Mononuclear cell (primary cell): ENCODE measurements at regions not wholly inside any gene's neighbourhood (a gene's known extent, or its start where the extent isn't known, plus 50 kb on each side); places are given as distances from the start of the nearest gene placed in this dataset.

Experiments
- H3K27me3 ChIP-seq: 2 replicates; pipeline ENCODE4 v1.6.0; 2011; ENCODE audit warnings: low read length, control low read depth; ENCODE audit not compliant: insufficient read depth
- H3K4me1 ChIP-seq: 2 replicates; pipeline ENCODE4 v1.5.1; 2011; ENCODE audit warnings: mild to moderate bottlenecking, low read length, control low read depth; ENCODE audit not compliant: insufficient read depth
- H3K4me3 ChIP-seq: 2 replicates; pipeline ENCODE4 v1.5.1; 2011; ENCODE audit warnings: mild to moderate bottlenecking, low read length, moderate library complexity
- H3K9me3 ChIP-seq: 2 replicates; pipeline ENCODE4 v1.5.1; 2011; ENCODE audit warnings: low read depth, mild to moderate bottlenecking, control low read depth, low read length

GRCh38 chr5:17426104-17426749, 71.8 kb upstream of the TAF11L2 start:
- no peak overlapping the region for H3K4me3 ChIP-seq
- no peaks in the 10 kb centered on the region for H3K9me3 ChIP-seq
- peaks cover 3% of the 10 kb centered on the region for H3K4me1 ChIP-seq
- no peaks in the 10 kb centered on the region for H3K27me3 ChIP-seq

- Histone ChIP-seq H3K27me3 (no peaks in the 10 kb centered on the region), H3K4me1 (peaks cover 3% of the 10 kb centered on the region), H3K9me3 (no peaks in the 10 kb centered on the region), H3K4me3 (no peak overlapping the region)
Observed at GRCh38 chr5:17428176-17428800, 69.7 kb upstream of the TAF11L2 start.

- no peaks in the 10 kb centered on the region for H3K9me3 ChIP-seq
- H3K4me1 ChIP-seq = peaks cover 3% of the 10 kb centered on the region
- no peaks in the 10 kb centered on the region for H3K27me3 ChIP-seq
- H3K4me3 ChIP-seq = no peak overlapping the region
Observed at GRCh38 chr5:17429353-17429752, 68.7 kb upstream of the TAF11L2 start.

- Histone ChIP-seq H3K9me3 (no peaks in the 10 kb centered on the region), H3K27me3 (no peaks in the 10 kb centered on the region), H3K4me1 (peaks cover 5% of the 10 kb centered on the region), H3K4me3 (no peak overlapping the region)
Observed at GRCh38 chr5:17430241-17430640, 67.8 kb upstream of the TAF11L2 start.

- Histone ChIP-seq H3K27me3 (no peaks in the 10 kb centered on the region), H3K4me1 (peaks cover 16% of the 10 kb centered on the region), H3K9me3 (no peaks in the 10 kb centered on the region), H3K4me3 (no peak overlapping the region)
Observed at GRCh38 chr5:17431272-17432050, 66.6 kb upstream of the TAF11L2 start.

GRCh38 chr5:17432569-17432968, 65.5 kb upstream of the TAF11L2 start:
- H3K4me3 ChIP-seq = no peak overlapping the region
- H3K4me1 ChIP-seq = peaks cover 19% of the 10 kb centered on the region
- no peaks in the 10 kb centered on the region for H3K27me3 ChIP-seq
- H3K9me3 ChIP-seq = no peaks in the 10 kb centered on the region

- Histone ChIP-seq H3K27me3 (no peaks in the 10 kb centered on the region), H3K9me3 (no peaks in the 10 kb centered on the region), H3K4me1 (peaks cover 24% of the 10 kb centered on the region), H3K4me3 (no peak overlapping the region)
Observed at GRCh38 chr5:17433406-17433805, 64.6 kb upstream of the TAF11L2 start.

- Histone ChIP-seq H3K4me3 (no peak overlapping the region), H3K27me3 (no peaks in the 10 kb centered on the region), H3K4me1 (peaks cover 21% of the 10 kb centered on the region), H3K9me3 (no peaks in the 10 kb centered on the region)
Observed at GRCh38 chr5:17434982-17435381, 63.0 kb upstream of the TAF11L2 start.

- Histone ChIP-seq H3K27me3 (no peaks in the 10 kb centered on the region), H3K9me3 (no peaks in the 10 kb centered on the region), H3K4me1 (peaks cover 21% of the 10 kb centered on the region), H3K4me3 (peak overlapping the region; percentile 4)
Observed at GRCh38 chr5:17436350-17436749, 61.7 kb upstream of the TAF11L2 start.

GRCh38 chr5:17436761-17437221, 61.2 kb upstream of the TAF11L2 start:
- peak overlapping the region; percentile 4 for H3K4me3 ChIP-seq
- H3K27me3 ChIP-seq = no peaks in the 10 kb centered on the region
- H3K4me1 ChIP-seq = peaks cover 21% of the 10 kb centered on the region

GRCh38 chr5:17438027-17438426, 60.0 kb upstream of the TAF11L2 start:
- H3K9me3 ChIP-seq = no peaks in the 10 kb centered on the region
- no peak overlapping the region for H3K4me3 ChIP-seq
- H3K27me3 ChIP-seq = no peaks in the 10 kb centered on the region
- peaks cover 21% of the 10 kb centered on the region for H3K4me1 ChIP-seq

More at GRCh38 chr5:17436761-17437221, 61.2 kb upstream of the TAF11L2 start:
- H3K9me3 ChIP-seq = no peaks in the 10 kb centered on the region

GRCh38 chr5:17439956-17440355, 58.1 kb upstream of the TAF11L2 start:
- Histone ChIP-seq H3K9me3 (no peaks in the 10 kb centered on the region), H3K4me1 (peaks cover 29% of the 10 kb centered on the region), H3K4me3 (no peak overlapping the region)

GRCh38 chr5:17440766-17441165, 57.3 kb upstream of the TAF11L2 start:
- Histone ChIP-seq H3K4me1 (peaks cover 30% of the 10 kb centered on the region), H3K4me3 (no peak overlapping the region), H3K9me3 (no peaks in the 10 kb centered on the region), H3K27me3 (no peaks in the 10 kb centered on the region)

More at GRCh38 chr5:17439956-17440355, 58.1 kb upstream of the TAF11L2 start:
- H3K27me3 ChIP-seq = no peaks in the 10 kb centered on the region

GRCh38 chr5:17441351-17441750, 56.7 kb upstream of the TAF11L2 start:
- no peaks in the 10 kb centered on the region for H3K9me3 ChIP-seq
- H3K4me1 ChIP-seq = peaks cover 26% of the 10 kb centered on the region
- H3K4me3 ChIP-seq = no peak overlapping the region
- H3K27me3 ChIP-seq = no peaks in the 10 kb centered on the region

- no peaks in the 10 kb centered on the region for H3K27me3 ChIP-seq
- H3K4me1 ChIP-seq = peaks cover 18% of the 10 kb centered on the region
- H3K4me3 ChIP-seq = no peak overlapping the region
- H3K9me3 ChIP-seq = no peaks in the 10 kb centered on the region
Observed at GRCh38 chr5:17443333-17444130, 54.5 kb upstream of the TAF11L2 start.
